Body of pancreas (tissue), 4 donors: ENCODE measurements at regions not wholly inside any gene's neighbourhood (a gene's known extent, or its start where the extent isn't known, plus 50 kb on each side); places are given as distances from the start of the nearest gene placed in this dataset.

Source experiments
- ATAC-seq: fragments of 150-250 bp; one replicate; pipeline ENCODE4 v1.9.1; 2016
- DNase-seq, 4 donors: peaks; one replicate each; pipeline ENCODE4 v3.0.0-alpha.2; 2019
- H3K27ac ChIP-seq, 4 donors: fragments of 200-600 bp; sonication (generic); 1 replicate in 3 of 4; 2 replicates in 1 of 4; pipeline versions ENCODE4 v1.5.1 to v1.6.1; 2016 to 2019; ENCODE audit warnings: mild to moderate bottlenecking in 1 of 4, mixed read lengths in 1 of 4, moderate library complexity in 1 of 4
- H3K27me3 ChIP-seq, 2 donors: fragments of 200-600 bp; sonication (generic); one replicate each; pipeline ENCODE4 v1.6.0; 2016; ENCODE audit warnings: mild to moderate bottlenecking in 1 of 2
- H3K36me3 ChIP-seq, 2 donors: fragments of 200-600 bp; sonication (generic); replicated peaks in 1 of 2; 2 replicates each; pipeline ENCODE4 v1.5.1; 2016; ENCODE audit warnings: low read depth in 2 of 2; ENCODE audit not compliant: insufficient read depth in 1 of 2
- H3K4me1 ChIP-seq: fragments of 200-600 bp; sonication (generic); one replicate; pipeline ENCODE4 v1.6.0; 2016
- H3K4me3 ChIP-seq, 2 donors: fragments of 200-600 bp; sonication (generic); 1 replicate in 1 of 2; 2 replicates in 1 of 2; pipeline ENCODE4 v1.5.1; 2016 to 2019
- H3K9me3 ChIP-seq, 3 donors: fragments of 200-600 bp; sonication (generic); 1 replicate in 2 of 3; 2 replicates in 1 of 3; pipeline ENCODE4 v1.5.1; 2016
- CTCF ChIP-seq, 7 experiments: fragments of 450-650 bp in 4 of 7; fragments of 200-600 bp in 3 of 7; sonication (generic) in 3 of 7; IDR thresholded peaks; one replicate each; pipeline ENCODE4 v1.5.1; 2016 to 2019; ENCODE audit warnings: antibody characterized with exemption in 7 of 7
- POLR2A ChIP-seq, 3 donors: fragments of 450-650 bp; IDR thresholded peaks; one replicate each; pipeline ENCODE4 v1.6.1; 2016; ENCODE audit warnings: antibody characterized with exemption in 3 of 3, mild to moderate bottlenecking in 2 of 3
- WGBS, 2 donors: methylation state at CpG; one replicate each; pipeline ENCODE4 v1.1.5; 2017; 5-methylcytosine and 5-hydroxymethylcytosine counted together
- intact Hi-C: fragments of 100-400 bp; cut with DNase I; formaldehyde crosslinking; loops from one replicate; pipeline ENCODE4 v1.15.1; 2023

GRCh38 chr13:52905701-52906100 is 57.3 kb upstream of the PCDH8 start:
- H3K4me3 ChIP-seq: no peak overlapping the region
- intact Hi-C loops: no loop called here
- ATAC-seq (no peak), DNase-seq (no peak)
- H3K9me3 ChIP-seq: no peaks in the 10 kb centered on the region
- TF ChIP-seq POLR2A (IDR thresholded peaks at IDR 0.05): no peak
- TF ChIP-seq CTCF (IDR thresholded peaks at IDR 0.05): no peak
- H3K4me1 ChIP-seq: no peaks in the 10 kb centered on the region
- WGBS, 2 donors: 33 to 44% methylated on average over 1 of the region's 1 CpG
- no peaks in the 10 kb centered on the region for H3K36me3 ChIP-seq
- no peak overlapping the region for H3K27ac ChIP-seq
- H3K27me3 ChIP-seq: no peaks in the 10 kb centered on the region

DNA sequence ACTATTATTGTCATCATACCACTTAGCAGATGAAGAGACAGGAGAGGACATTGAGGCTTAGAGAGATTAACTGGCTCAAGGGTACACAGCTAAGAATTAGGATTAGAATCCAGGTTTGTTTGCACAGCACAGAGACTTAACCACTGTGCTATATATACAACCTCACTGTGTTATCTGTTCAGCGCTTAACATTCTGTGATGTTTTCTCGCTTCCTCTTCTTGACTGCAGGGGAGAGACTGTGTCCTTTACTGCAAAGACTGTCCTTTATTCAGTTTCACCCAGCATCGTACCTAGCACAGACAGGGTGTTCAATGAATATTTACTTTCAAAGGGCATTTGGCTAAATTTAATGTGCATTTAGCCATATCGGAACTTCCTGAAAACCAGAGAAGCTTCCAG is 54.9 kb upstream of the PCDH8 start:
- H3K9me3 ChIP-seq: no peaks in the 10 kb centered on the region
- intact Hi-C loops: no loop called here
- no peaks in the 10 kb centered on the region for H3K36me3 ChIP-seq
- ATAC-seq (no peak), DNase-seq (no peak)
- 51 to 56% methylated on average over 4 of the region's 4 CpGs for WGBS, 2 donors
- no peak for TF ChIP-seq CTCF (IDR thresholded peaks at IDR 0.05)
- TF ChIP-seq POLR2A (IDR thresholded peaks at IDR 0.05): no peak
- no peaks in the 10 kb centered on the region for H3K27me3 ChIP-seq
- H3K4me3 ChIP-seq: no peak overlapping the region
- no peak overlapping the region for H3K27ac ChIP-seq
- no peaks in the 10 kb centered on the region for H3K4me1 ChIP-seq

DNA sequence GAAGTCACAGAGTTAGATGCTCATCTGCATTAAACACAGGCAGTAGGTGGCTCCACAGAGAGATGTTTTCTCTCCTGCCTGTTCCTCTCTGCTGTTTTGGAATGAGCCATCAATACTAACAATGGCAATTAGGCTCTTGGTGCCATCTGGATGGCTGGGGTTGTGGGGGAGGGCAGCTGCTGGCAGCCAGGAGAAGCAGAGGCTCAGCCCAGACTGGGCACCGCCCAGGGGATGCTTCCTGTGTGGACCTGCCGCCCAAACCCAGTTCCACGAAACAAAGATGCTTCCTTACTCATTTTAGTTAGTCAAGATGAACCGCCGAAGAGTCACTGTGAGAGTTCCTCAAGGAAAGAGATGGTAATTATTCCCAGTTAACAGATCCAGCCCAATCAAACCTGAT is 50.8 kb upstream of the PCDH8 start:
- WGBS, 2 donors: 82 to 93% methylated on average over 5 of the region's 5 CpGs
- H3K9me3 ChIP-seq: no peaks in the 10 kb centered on the region
- TF ChIP-seq CTCF (IDR thresholded peaks at IDR 0.05) (no peak), POLR2A (IDR thresholded peaks at IDR 0.05) (no peak)
- no peak for DNase-seq
- H3K36me3 ChIP-seq: no peaks in the 10 kb centered on the region
- intact Hi-C loops: no loop called here
- H3K4me1 ChIP-seq: no peaks in the 10 kb centered on the region
- no peaks in the 10 kb centered on the region for H3K27me3 ChIP-seq
- no peak overlapping the region for H3K27ac ChIP-seq
- no peak for ATAC-seq
- no peak overlapping the region for H3K4me3 ChIP-seq
